ENCODE measurements at regions not wholly inside any gene's neighbourhood (a gene's known extent, or its start where the extent isn't known, plus 50 kb on each side); places are given as distances from the start of the nearest gene placed in this dataset.
"Not testable (repeated sequence)": the region's sequence is repeated elsewhere in the genome, so short reads cannot be mapped to it uniquely, and the experiment has no call there.

GRCh38 chr5:10110228-10110627 is 139.5 kb downstream of the ATPSCKMT start:
- Histone ChIP-seq H3K9me3 (ENCODE audit: control insufficient read depth, low read depth, low read length) (no peaks in the 10 kb centered on the region), H3K4me3 (ENCODE audit: low read length) (no peak overlapping the region), H3K27me3 (ENCODE audit: control insufficient read depth, insufficient read depth, low read length) (peaks cover 2% of the 10 kb centered on the region), H3K4me1 (ENCODE audit: control insufficient read depth, insufficient read depth, low read length) (no peaks in the 10 kb centered on the region), H3K27ac (ENCODE audit: low read length) (no peak overlapping the region), H3K36me3 (ENCODE audit: control insufficient read depth, insufficient read depth, low read length) (no peaks in the 10 kb centered on the region)
- WGBS (ENCODE audit: insufficient coverage, low lambda C conversion rate), result 90% methylated on average over 2 of the region's 10 CpGs
- no peak for DNase-seq

GRCh38 chr5:10109299-10109698 is 140.4 kb downstream of the ATPSCKMT start:
- Histone ChIP-seq H3K27ac (ENCODE audit: low read length) (no peak overlapping the region), H3K4me1 (ENCODE audit: control insufficient read depth, insufficient read depth, low read length) (no peaks in the 10 kb centered on the region), H3K4me3 (ENCODE audit: low read length) (no peak overlapping the region), H3K9me3 (ENCODE audit: control insufficient read depth, low read depth, low read length) (no peaks in the 10 kb centered on the region), H3K36me3 (ENCODE audit: control insufficient read depth, insufficient read depth, low read length) (no peaks in the 10 kb centered on the region), H3K27me3 (ENCODE audit: control insufficient read depth, insufficient read depth, low read length) (peaks cover 2% of the 10 kb centered on the region)
- WGBS (ENCODE audit: insufficient coverage, low lambda C conversion rate), result no CpG with 5 or more reads among the region's 7 CpGs
- DNase-seq, result no peak

- no CpG with 5 or more reads among the region's 1 CpG for WGBS (ENCODE audit: insufficient coverage, low lambda C conversion rate)
- H3K9me3 ChIP-seq (ENCODE audit: control insufficient read depth, low read depth, low read length), result no peaks in the 10 kb centered on the region
- H3K27me3 ChIP-seq (ENCODE audit: control insufficient read depth, insufficient read depth, low read length), result peaks cover 2% of the 10 kb centered on the region
- H3K27ac ChIP-seq (ENCODE audit: low read length), result no peak overlapping the region
- no peak overlapping the region for H3K4me3 ChIP-seq (ENCODE audit: low read length)
- no peaks in the 10 kb centered on the region for H3K36me3 ChIP-seq (ENCODE audit: control insufficient read depth, insufficient read depth, low read length)
- no peaks in the 10 kb centered on the region for H3K4me1 ChIP-seq (ENCODE audit: control insufficient read depth, insufficient read depth, low read length)
- DNase-seq, result no peak
Observed at GRCh38 chr5:10106806-10107205, 142.9 kb downstream of the ATPSCKMT start.

- Histone ChIP-seq H3K36me3 (ENCODE audit: control insufficient read depth, insufficient read depth, low read length) (no peaks in the 10 kb centered on the region), H3K27me3 (ENCODE audit: control insufficient read depth, insufficient read depth, low read length) (peaks cover 2% of the 10 kb centered on the region), H3K4me1 (ENCODE audit: control insufficient read depth, insufficient read depth, low read length) (no peaks in the 10 kb centered on the region), H3K27ac (ENCODE audit: low read length) (no peak overlapping the region), H3K4me3 (ENCODE audit: low read length) (no peak overlapping the region), H3K9me3 (ENCODE audit: control insufficient read depth, low read depth, low read length) (no peaks in the 10 kb centered on the region)
- no peak for DNase-seq
- no CpG with 5 or more reads among the region's 2 CpGs for WGBS (ENCODE audit: insufficient coverage, low lambda C conversion rate)
Observed at GRCh38 chr5:10106285-10106684, 143.4 kb downstream of the ATPSCKMT start.

GRCh38 chr5:10102706-10103497 is 146.8 kb downstream of the ATPSCKMT start:
- Histone ChIP-seq H3K27ac (ENCODE audit: low read length) (no peak overlapping the region), H3K9me3 (ENCODE audit: control insufficient read depth, low read depth, low read length) (peaks cover 9% of the 10 kb centered on the region), H3K27me3 (ENCODE audit: control insufficient read depth, insufficient read depth, low read length) (peaks cover 2% of the 10 kb centered on the region), H3K4me3 (ENCODE audit: low read length) (no peak overlapping the region), H3K4me1 (ENCODE audit: control insufficient read depth, insufficient read depth, low read length) (no peaks in the 10 kb centered on the region), H3K36me3 (ENCODE audit: control insufficient read depth, insufficient read depth, low read length) (no peaks in the 10 kb centered on the region)
- DNase-seq, result no peak
- 74% methylated on average over 3 of the region's 9 CpGs for WGBS (ENCODE audit: insufficient coverage, low lambda C conversion rate)

- not testable (repeated sequence) for DNase-seq; H3K27ac ChIP-seq (ENCODE audit: low read length); H3K27me3 ChIP-seq (ENCODE audit: control insufficient read depth, insufficient read depth, low read length); H3K4me3 ChIP-seq (ENCODE audit: low read length); H3K36me3 ChIP-seq (ENCODE audit: control insufficient read depth, insufficient read depth, low read length); H3K9me3 ChIP-seq (ENCODE audit: control insufficient read depth, low read depth, low read length); H3K4me1 ChIP-seq (ENCODE audit: control insufficient read depth, insufficient read depth, low read length)
- no CpG with 5 or more reads among the region's 7 CpGs for WGBS (ENCODE audit: insufficient coverage, low lambda C conversion rate)
Observed at GRCh38 chr5:10102235-10102634, 147.5 kb downstream of the ATPSCKMT start.

- H3K36me3 ChIP-seq (ENCODE audit: control insufficient read depth, insufficient read depth, low read length), result no peaks in the 10 kb centered on the region
- H3K4me1 ChIP-seq (ENCODE audit: control insufficient read depth, insufficient read depth, low read length), result no peaks in the 10 kb centered on the region
- no peak overlapping the region for H3K4me3 ChIP-seq (ENCODE audit: low read length)
- peaks cover 9% of the 10 kb centered on the region for H3K9me3 ChIP-seq (ENCODE audit: control insufficient read depth, low read depth, low read length)
- no peaks in the 10 kb centered on the region for H3K27me3 ChIP-seq (ENCODE audit: control insufficient read depth, insufficient read depth, low read length)
- H3K27ac ChIP-seq (ENCODE audit: low read length), result no peak overlapping the region
- WGBS (ENCODE audit: insufficient coverage, low lambda C conversion rate), result 100% methylated on average over 1 of the region's 2 CpGs
- DNase-seq, result no peak
Observed at GRCh38 chr5:10099548-10099947, 150.1 kb downstream of the ATPSCKMT start.

GRCh38 chr5:10091701-10092100 is 158.0 kb downstream of the ATPSCKMT start:
- H3K27ac ChIP-seq (ENCODE audit: low read length), result no peak overlapping the region
- no peak overlapping the region for H3K4me3 ChIP-seq (ENCODE audit: low read length)
- peaks cover 6% of the 10 kb centered on the region for H3K9me3 ChIP-seq (ENCODE audit: control insufficient read depth, low read depth, low read length)
- H3K4me1 ChIP-seq (ENCODE audit: control insufficient read depth, insufficient read depth, low read length), result no peaks in the 10 kb centered on the region
- no peaks in the 10 kb centered on the region for H3K27me3 ChIP-seq (ENCODE audit: control insufficient read depth, insufficient read depth, low read length)
- no peak for DNase-seq
- H3K36me3 ChIP-seq (ENCODE audit: control insufficient read depth, insufficient read depth, low read length), result no peaks in the 10 kb centered on the region
- 33% methylated on average over 1 of the region's 4 CpGs for WGBS (ENCODE audit: insufficient coverage, low lambda C conversion rate)

GRCh38 chr5:10090074-10090473 is 159.6 kb downstream of the ATPSCKMT start:
- 100% methylated on average over 1 of the region's 2 CpGs for WGBS (ENCODE audit: insufficient coverage, low lambda C conversion rate)
- no peak overlapping the region for H3K27ac ChIP-seq (ENCODE audit: low read length)
- H3K9me3 ChIP-seq (ENCODE audit: control insufficient read depth, low read depth, low read length), result peaks cover 6% of the 10 kb centered on the region
- DNase-seq, result no peak
- H3K4me1 ChIP-seq (ENCODE audit: control insufficient read depth, insufficient read depth, low read length), result no peaks in the 10 kb centered on the region
- H3K27me3 ChIP-seq (ENCODE audit: control insufficient read depth, insufficient read depth, low read length), result no peaks in the 10 kb centered on the region
- no peaks in the 10 kb centered on the region for H3K36me3 ChIP-seq (ENCODE audit: control insufficient read depth, insufficient read depth, low read length)
- H3K4me3 ChIP-seq (ENCODE audit: low read length), result no peak overlapping the region

- Histone ChIP-seq H3K36me3 (ENCODE audit: control insufficient read depth, insufficient read depth, low read length) (no peaks in the 10 kb centered on the region), H3K4me3 (ENCODE audit: low read length) (no peak overlapping the region), H3K4me1 (ENCODE audit: control insufficient read depth, insufficient read depth, low read length) (no peaks in the 10 kb centered on the region), H3K27me3 (ENCODE audit: control insufficient read depth, insufficient read depth, low read length) (no peaks in the 10 kb centered on the region), H3K9me3 (ENCODE audit: control insufficient read depth, low read depth, low read length) (peaks cover 6% of the 10 kb centered on the region), H3K27ac (ENCODE audit: low read length) (no peak overlapping the region)
- DNase-seq, result no peak
- WGBS (ENCODE audit: insufficient coverage, low lambda C conversion rate), result no CpG with 5 or more reads among the region's 5 CpGs
Observed at GRCh38 chr5:10085185-10085584, 164.5 kb downstream of the ATPSCKMT start.

GRCh38 chr5:10081584-10081983 is 168.1 kb downstream of the ATPSCKMT start:
- Histone ChIP-seq H3K4me3 (ENCODE audit: low read length) (no peak overlapping the region), H3K27me3 (ENCODE audit: control insufficient read depth, insufficient read depth, low read length) (no peaks in the 10 kb centered on the region), H3K4me1 (ENCODE audit: control insufficient read depth, insufficient read depth, low read length) (no peaks in the 10 kb centered on the region), H3K27ac (ENCODE audit: low read length) (no peak overlapping the region), H3K36me3 (ENCODE audit: control insufficient read depth, insufficient read depth, low read length) (no peaks in the 10 kb centered on the region), H3K9me3 (ENCODE audit: control insufficient read depth, low read depth, low read length) (no peaks in the 10 kb centered on the region)
- no peak for DNase-seq
- no CpG with 5 or more reads among the region's 4 CpGs for WGBS (ENCODE audit: insufficient coverage, low lambda C conversion rate)
